ENCODE measurements at regions not wholly inside any gene's neighbourhood (a gene's known extent, or its start where the extent isn't known, plus 50 kb on each side); places are given as distances from the start of the nearest gene placed in this dataset.

- TF ChIP-seq CTCF (IDR thresholded peaks at IDR 0.05; ENCODE audit: insufficient read depth, low read length): no peak
- H3K4me3 ChIP-seq (ENCODE audit: low read depth, low read length): no peak overlapping the region
- no peak for DNase-seq (ENCODE audit: low read depth)
Measured at GRCh38 chr5:57036761-57037160, 84.8 kb upstream of the MIER3 start.

GRCh38 chr5:57037355-57037754 is 85.4 kb upstream of the MIER3 start:
- no peak overlapping the region for H3K4me3 ChIP-seq (ENCODE audit: low read depth, low read length)
- no peak for DNase-seq (ENCODE audit: low read depth)
- no peak for TF ChIP-seq CTCF (IDR thresholded peaks at IDR 0.05; ENCODE audit: insufficient read depth, low read length)

- no peak for DNase-seq (ENCODE audit: low read depth)
- no peak for TF ChIP-seq CTCF (IDR thresholded peaks at IDR 0.05; ENCODE audit: insufficient read depth, low read length)
- no peak overlapping the region for H3K4me3 ChIP-seq (ENCODE audit: low read depth, low read length)
Measured at GRCh38 chr5:57041570-57041969, 89.6 kb upstream of the MIER3 start.

- TF ChIP-seq CTCF (IDR thresholded peaks at IDR 0.05; ENCODE audit: insufficient read depth, low read length): no peak
Measured at GRCh38 chr5:57042524-57042931, 90.6 kb upstream of the MIER3 start.

GRCh38 chr5:57054135-57054534 is 102.2 kb upstream of the MIER3 start:
- no peak overlapping the region for H3K4me3 ChIP-seq (ENCODE audit: low read depth, low read length)
- no peak for TF ChIP-seq CTCF (IDR thresholded peaks at IDR 0.05; ENCODE audit: insufficient read depth, low read length)
- no peak for DNase-seq (ENCODE audit: low read depth)

More at GRCh38 chr5:57042524-57042931, 90.6 kb upstream of the MIER3 start:
- H3K4me3 ChIP-seq (ENCODE audit: low read depth, low read length): no peak overlapping the region
- no peak for DNase-seq (ENCODE audit: low read depth)

GRCh38 chr5:57054671-57055070 is 102.7 kb upstream of the MIER3 start:
- H3K4me3 ChIP-seq (ENCODE audit: low read depth, low read length): no peak overlapping the region
- no peak for TF ChIP-seq CTCF (IDR thresholded peaks at IDR 0.05; ENCODE audit: insufficient read depth, low read length)
- no peak for DNase-seq (ENCODE audit: low read depth)

GRCh38 chr5:57055731-57056130 is 103.8 kb upstream of the MIER3 start:
- no peak for DNase-seq (ENCODE audit: low read depth)
- TF ChIP-seq CTCF (IDR thresholded peaks at IDR 0.05; ENCODE audit: insufficient read depth, low read length): no peak

More at GRCh38 chr5:57055731-57056130, 103.8 kb upstream of the MIER3 start:
- no peak overlapping the region for H3K4me3 ChIP-seq (ENCODE audit: low read depth, low read length)

All from fibroblast of the aortic adventitia (primary cell).